B cell (primary cell): ENCODE measurements at regions not wholly inside any gene's neighbourhood (a gene's known extent, or its start where the extent isn't known, plus 50 kb on each side); places are given as distances from the start of the nearest gene placed in this dataset.

Source experiments
- EZH2 ChIP-seq: IDR thresholded peaks from 2 replicates; pipeline ENCODE4 v1.6.1; 2012; ENCODE audit warnings: borderline replicate concordance, low read depth, mild to moderate bottlenecking, moderate library complexity, low read length; ENCODE audit not compliant: insufficient read depth, poor library complexity, severe bottlenecking
- TF ChIP-seq, protein P1 (sequence below): fragments of 200-600 bp; IDR thresholded peaks from one replicate; pipeline ENCODE4 v1.8.0; 2022; ENCODE audit warnings: antibody characterized with exemption, mild to moderate bottlenecking

DNA sequence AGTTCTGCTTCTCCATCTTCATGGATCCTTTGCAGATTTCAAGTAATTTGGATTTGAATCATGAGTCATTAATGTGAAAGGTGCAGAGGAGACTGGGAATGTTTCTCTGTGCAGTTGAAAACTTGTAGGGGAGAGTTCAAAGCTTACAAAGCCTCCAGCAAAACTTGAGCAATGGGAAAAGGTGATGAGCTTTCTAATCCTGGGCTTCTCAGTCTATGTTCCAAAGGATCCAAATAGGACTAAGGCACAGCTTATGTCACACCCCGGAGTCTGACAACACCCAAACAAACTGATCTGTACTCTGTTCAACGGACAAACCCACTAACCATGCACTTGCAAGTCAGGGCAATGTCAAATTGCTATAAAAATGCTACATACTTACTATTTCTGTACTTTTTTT is 134.8 kb downstream of the DUSP6 start:
- TF ChIP-seq, protein P1, sequence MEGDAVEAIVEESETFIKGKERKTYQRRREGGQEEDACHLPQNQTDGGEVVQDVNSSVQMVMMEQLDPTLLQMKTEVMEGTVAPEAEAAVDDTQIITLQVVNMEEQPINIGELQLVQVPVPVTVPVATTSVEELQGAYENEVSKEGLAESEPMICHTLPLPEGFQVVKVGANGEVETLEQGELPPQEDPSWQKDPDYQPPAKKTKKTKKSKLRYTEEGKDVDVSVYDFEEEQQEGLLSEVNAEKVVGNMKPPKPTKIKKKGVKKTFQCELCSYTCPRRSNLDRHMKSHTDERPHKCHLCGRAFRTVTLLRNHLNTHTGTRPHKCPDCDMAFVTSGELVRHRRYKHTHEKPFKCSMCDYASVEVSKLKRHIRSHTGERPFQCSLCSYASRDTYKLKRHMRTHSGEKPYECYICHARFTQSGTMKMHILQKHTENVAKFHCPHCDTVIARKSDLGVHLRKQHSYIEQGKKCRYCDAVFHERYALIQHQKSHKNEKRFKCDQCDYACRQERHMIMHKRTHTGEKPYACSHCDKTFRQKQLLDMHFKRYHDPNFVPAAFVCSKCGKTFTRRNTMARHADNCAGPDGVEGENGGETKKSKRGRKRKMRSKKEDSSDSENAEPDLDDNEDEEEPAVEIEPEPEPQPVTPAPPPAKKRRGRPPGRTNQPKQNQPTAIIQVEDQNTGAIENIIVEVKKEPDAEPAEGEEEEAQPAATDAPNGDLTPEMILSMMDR, result no peak
- no peak for TF ChIP-seq EZH2
